GM21528 (cell line): ENCODE measurements at regions not wholly inside any gene's neighbourhood (a gene's known extent, or its start where the extent isn't known, plus 50 kb on each side); places are given as distances from the start of the nearest gene placed in this dataset.
"Not testable (repeated sequence)": the region's sequence is repeated elsewhere in the genome, so short reads cannot be mapped to it uniquely, and the experiment has no call there.

ENCODE experiments used
- ATAC-seq: cut with Tn5 transposase; IDR thresholded peaks from one replicate; pipeline ENCODE4 v1.9.1; 2021; ENCODE audit warnings: mild to moderate bottlenecking, moderate library complexity; ENCODE audit not compliant: unreplicated experiment, low FRiP score

DNA sequence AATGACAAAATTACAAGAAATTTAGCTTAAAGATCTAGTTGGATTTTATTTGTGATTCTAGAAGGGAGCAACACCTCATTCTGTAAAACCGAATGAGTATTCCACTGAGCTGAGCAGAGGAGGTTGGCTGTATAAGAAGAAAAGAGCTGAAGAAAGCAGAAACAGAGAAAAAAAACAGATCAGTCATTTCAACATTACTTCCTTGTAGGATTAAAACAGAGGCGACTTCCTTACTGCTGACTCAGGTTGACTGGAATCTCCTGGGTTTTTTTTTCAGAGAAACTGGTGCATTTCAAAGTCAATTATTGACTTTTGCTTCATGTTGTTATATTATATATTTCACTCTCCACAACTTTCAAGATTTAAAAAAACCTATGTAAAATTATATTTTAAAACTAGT lies 368.1 kb upstream of the UBE2E2 start:
- no peak for ATAC-seq

DNA sequence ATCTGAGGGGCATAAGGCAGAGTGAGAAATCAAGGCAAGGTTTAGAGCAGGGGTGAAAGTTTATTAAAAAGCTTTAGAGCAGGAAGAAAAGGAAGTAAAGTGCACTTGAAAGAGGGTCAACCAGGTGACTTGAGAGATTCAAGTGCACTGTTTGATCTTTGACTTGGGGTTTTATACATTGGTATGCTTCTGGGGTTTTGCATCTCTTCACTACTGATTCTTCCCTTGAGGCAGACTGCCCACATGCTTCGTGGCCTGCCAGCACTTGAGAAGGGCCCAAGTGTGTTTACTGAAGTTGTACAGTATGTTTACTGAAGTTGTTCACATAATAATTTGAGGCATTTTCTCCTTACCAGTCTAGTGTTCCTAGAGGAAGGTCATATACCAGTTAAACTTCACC lies 367.0 kb upstream of the UBE2E2 start:
- no peak for ATAC-seq

DNA sequence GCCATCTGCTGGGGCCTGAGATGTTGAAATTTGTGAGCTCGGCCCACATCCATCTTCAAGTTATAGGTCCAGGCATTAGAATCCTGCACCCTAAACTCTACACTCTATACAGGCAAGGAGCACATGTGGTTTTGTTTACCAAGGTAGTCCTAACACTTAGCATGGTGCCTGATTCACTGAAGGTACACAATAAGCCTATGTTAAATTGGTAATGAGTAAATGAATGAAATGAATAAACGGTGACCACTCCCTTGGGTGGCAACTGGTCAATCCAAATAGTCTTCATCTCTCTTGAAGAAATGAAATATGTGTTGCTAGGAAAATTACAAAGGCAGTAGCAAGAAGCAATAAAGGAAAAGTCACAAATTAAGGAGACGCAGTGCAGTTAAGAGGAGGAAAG lies 359.3 kb upstream of the UBE2E2 start:
- ATAC-seq: no peak

- ATAC-seq: no peak
These were observed 356.6 kb upstream of the UBE2E2 start for GRCh38 chr3:22846566-22846965.

GRCh38 chr3:22849583-22849982 lies 353.5 kb upstream of the UBE2E2 start:
- not testable (repeated sequence) for ATAC-seq

- no peak for ATAC-seq
These were observed 346.3 kb upstream of the UBE2E2 start for GRCh38 chr3:22856811-22857210.

- ATAC-seq: no peak
These were observed 344.6 kb upstream of the UBE2E2 start for GRCh38 chr3:22858486-22858885.

GRCh38 chr3:22859618-22860017 lies 343.5 kb upstream of the UBE2E2 start:
- ATAC-seq: no peak

- no peak for ATAC-seq
These were observed 341.7 kb upstream of the UBE2E2 start for GRCh38 chr3:22861426-22861825.

DNA sequence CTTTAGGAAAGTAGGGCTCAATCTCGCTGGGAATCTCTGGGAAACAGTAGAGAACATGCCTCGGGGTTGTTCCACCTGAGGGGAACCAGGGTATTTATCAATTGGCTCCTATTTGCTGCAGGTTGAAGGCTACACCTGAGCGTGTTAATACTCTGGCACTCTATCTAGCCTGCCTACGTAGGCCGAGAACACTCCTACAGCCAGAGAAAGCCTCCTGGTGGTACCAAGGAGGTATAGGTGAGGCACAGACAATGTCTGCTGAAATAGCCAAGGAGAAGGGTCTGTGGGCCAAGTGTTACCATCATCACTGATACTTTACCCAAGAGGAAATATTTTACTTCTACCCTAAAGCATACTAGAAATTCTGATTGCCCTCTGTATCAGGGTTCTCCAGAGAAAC lies 341.0 kb upstream of the UBE2E2 start:
- no peak for ATAC-seq

GRCh38 chr3:22882834-22883233 lies 320.3 kb upstream of the UBE2E2 start:
- not testable (repeated sequence) for ATAC-seq

DNA sequence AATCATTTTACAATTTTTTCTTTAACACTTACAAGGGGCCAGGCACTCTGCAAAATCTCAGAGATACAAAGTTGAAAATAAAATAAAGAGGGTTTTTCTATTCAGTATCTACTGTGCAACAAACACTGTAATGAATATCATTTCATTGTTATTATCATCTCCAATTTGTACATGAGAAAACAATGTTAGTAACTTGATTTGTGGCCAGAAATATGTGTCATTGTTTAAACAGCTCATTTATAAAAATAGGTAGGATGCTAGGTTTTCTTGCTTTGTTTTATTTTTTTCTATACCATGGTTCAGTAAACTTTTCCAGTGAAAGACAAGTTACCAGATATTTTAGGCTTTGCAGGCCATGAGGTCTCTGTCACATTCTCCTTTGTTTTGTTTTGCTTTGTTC lies 318.1 kb upstream of the UBE2E2 start:
- no peak for ATAC-seq

- no peak for ATAC-seq
These were observed 317.4 kb upstream of the UBE2E2 start for GRCh38 chr3:22885574-22886341.

GRCh38 chr3:22886439-22887068 lies 316.6 kb upstream of the UBE2E2 start:
- ATAC-seq: no peak

GRCh38 chr3:22887664-22888291 lies 315.3 kb upstream of the UBE2E2 start:
- no peak for ATAC-seq

DNA sequence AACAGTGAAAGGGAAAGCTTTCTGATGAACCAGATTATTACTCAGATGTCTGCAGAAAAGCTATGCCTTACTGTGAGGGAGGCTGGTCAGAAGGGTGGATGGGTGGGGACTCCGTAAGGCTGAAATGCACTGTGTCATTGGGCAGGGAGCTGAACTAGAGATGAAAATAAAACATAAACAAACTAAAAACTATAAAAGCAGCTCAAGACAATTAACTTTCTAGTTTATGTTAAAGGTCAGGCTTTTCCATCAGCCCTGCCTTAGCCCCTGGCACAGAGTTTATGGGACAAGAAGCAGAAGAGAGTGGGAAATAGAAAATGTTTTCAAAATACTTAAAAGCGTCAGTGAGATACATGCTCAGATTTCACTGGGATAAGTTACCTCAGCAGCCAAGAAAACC lies 310.0 kb upstream of the UBE2E2 start:
- ATAC-seq: no peak

GRCh38 chr3:22893644-22894325 lies 309.3 kb upstream of the UBE2E2 start:
- no peak for ATAC-seq

DNA sequence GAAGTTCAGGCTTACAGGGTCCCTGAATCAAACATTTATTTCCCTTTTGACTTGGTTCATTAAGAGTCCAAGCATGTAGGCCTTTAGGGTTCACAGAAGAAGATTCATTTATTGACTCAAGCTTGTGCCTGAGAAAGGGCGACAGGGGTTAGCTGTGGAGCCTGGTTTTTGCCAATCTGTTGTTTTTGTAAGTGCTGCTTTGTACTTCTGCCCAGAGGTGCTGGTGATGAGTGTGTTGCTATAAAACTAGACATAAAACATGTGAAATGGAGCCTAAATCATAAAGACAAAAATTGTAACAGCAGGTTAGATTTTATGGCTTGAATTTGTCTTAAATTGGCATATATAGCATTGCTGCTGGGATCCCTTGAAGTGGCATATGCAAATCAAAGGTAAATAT lies 308.3 kb upstream of the UBE2E2 start:
- no peak for ATAC-seq

DNA sequence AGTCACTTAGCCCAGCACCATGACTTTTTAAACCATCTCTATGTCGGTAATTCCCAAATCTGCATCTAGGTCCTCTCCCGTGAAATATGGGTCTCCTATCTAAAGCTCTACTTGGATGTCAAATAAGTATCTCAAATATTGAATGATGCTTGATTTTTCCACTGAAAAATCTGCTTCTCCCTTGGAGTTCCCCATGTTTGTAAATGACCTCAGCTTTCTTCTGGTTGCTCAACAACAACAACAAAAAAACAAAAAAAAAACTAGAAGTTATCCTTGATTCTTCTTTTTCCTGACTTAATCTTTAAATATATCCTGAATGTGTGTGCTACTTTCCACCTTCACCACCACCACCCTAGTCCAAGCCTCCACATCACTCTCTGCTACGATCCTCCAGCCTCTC lies 307.5 kb upstream of the UBE2E2 start:
- ATAC-seq: no peak

GRCh38 chr3:22898558-22898957 lies 304.6 kb upstream of the UBE2E2 start:
- no peak for ATAC-seq

GRCh38 chr3:22899441-22899840 lies 303.7 kb upstream of the UBE2E2 start:
- no peak for ATAC-seq
